ENCODE measurements at regions not wholly inside any gene's neighbourhood (a gene's known extent, or its start where the extent isn't known, plus 50 kb on each side); places are given as distances from the start of the nearest gene placed in this dataset.

GRCh38 chr9:134491856-134492255 is 149.7 kb upstream of the COL5A1 start:
- Histone ChIP-seq H3K36me3 (no peaks in the 10 kb centered on the region), H3K27ac (peak overlapping the region; percentile 63 to 82), H3K4me3 (no peak overlapping the region), H3K9me3 (no peaks in the 10 kb centered on the region), H3K4me1 (no peaks in the 10 kb centered on the region), H3K27me3 (no peaks in the 10 kb centered on the region)
- no peak for TF ChIP-seq POLR2A (IDR thresholded peaks at IDR 0.05)
- no peak for TF ChIP-seq CTCF (IDR thresholded peaks at IDR 0.05)
- DNase-seq = no peak
- intact Hi-C loops (cut with DNase I; ENCODE audit: low total_unique reads) = no loop called here

DNA sequence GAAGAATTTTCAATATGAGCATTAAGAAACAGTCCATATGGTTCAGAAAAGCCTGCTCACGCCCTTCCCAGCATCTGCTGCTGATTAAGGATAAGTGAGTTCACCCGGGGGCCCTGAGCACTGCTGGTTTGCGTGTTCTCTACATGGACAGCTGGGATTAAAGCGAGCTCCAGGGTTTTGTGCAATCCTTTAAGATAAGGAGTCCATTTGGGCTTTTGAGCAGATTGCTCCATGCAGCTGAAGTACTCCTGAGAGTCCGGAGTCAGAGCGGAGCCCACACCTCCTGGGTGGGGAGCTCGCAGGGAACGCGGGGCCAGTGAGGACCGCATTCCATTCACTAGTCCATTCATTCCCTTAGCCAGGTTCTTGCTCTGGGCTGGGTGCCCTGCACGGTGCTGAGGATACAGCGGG is 149.3 kb upstream of the COL5A1 start:
- peak; percentile 77 to 86 for DNase-seq
- Histone ChIP-seq H3K36me3 (no peaks in the 10 kb centered on the region), H3K9me3 (no peaks in the 10 kb centered on the region), H3K27ac (peak overlapping the region; percentile 63 to 82), H3K27me3 (no peaks in the 10 kb centered on the region), H3K4me3 (no peak overlapping the region), H3K4me1 (no peaks in the 10 kb centered on the region)
- TF ChIP-seq POLR2A (IDR thresholded peaks at IDR 0.05) (no peak), CTCF (IDR thresholded peaks at IDR 0.05) (no peak)
- intact Hi-C loops (cut with DNase I; ENCODE audit: low total_unique reads) = no loop called here

DNA sequence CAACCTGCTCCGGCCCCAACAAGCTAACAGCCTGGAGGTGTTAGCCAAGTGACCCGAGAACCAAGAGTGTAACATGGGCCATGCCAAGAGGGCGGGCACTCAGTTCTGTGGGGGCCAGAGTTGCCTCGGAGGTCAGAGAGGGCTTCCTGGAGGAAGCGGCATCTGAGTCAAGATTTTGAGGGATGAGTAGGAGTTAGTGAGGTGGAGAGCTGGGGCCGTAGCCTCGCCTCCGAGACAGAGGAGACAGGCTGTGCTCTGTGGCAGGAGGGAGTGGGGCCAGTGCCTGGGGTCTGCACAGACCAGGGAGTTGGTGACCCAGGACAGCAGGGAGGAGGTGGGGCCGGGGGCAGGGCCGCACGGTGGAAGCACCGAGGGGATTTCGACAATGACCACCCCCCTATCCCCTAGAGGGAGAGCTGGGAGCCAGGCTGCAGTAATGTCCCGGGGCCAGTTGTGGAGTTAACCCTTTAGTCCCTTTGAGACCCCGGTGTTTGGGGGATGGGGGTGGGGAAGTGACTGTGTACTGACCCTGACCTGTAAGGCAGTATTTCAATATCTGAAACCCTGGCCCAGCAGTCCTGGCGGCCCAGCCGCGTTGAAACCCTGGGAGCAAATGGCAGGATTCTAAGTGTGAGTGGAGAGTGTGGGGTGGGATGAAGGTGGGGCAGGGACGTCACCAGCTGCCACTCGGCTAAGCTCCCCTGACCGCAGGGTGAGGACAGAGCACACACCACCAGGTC is 148.7 kb upstream of the COL5A1 start:
- Histone ChIP-seq H3K9me3 (no peaks in the 10 kb centered on the region), H3K27me3 (no peaks in the 10 kb centered on the region), H3K4me3 (no peak overlapping the region), H3K27ac (peak overlapping the region; percentile 11 to 56), H3K4me1 (no peaks in the 10 kb centered on the region), H3K36me3 (no peaks in the 10 kb centered on the region)
- TF ChIP-seq POLR2A (IDR thresholded peaks at IDR 0.05) (no peak), CTCF (IDR thresholded peaks at IDR 0.05) (no peak)
- no peak for DNase-seq
- intact Hi-C loops (cut with DNase I; ENCODE audit: low total_unique reads) = no loop called here

DNA sequence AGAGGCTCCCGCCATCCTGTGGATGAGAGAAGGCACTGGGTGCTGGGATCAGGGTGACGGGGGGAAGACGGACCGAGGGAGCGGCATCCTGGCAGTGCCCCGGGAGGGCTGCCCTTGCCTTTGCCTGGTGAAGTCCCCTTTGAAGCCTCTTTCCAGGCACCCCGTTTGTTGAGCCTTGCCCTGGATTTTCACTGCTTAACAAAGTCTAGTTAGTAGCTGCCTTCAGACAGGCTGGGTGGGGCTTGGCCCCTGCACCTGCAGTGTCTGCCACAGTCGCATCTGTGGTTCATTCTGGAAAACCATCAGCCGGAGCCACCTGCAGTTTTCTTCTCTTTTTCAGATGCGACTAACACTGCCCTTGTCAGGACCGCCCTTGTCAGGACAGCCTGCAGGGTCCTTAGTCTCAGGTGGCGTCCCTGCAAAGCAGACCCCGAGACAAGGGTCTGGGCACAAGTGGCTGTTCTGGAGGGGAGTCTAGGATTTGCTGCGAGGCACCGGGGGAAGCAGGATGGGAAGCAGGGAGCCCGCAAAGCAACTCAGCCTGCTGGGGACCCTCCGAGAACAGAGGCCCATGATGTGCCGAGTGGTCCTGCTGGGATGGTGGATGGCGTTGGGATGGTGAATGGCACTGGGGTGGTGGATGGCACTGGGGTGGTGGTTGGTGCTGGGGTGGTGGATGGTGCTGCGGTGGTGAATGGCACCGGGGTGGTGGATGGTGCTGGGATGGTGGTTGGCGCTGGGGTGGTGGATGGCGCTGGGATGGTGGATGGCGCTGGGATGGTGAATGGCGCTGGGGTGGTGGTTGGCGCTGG is 147.9 kb upstream of the COL5A1 start:
- TF ChIP-seq CTCF (IDR thresholded peaks at IDR 0.05) = no peak
- TF ChIP-seq POLR2A (IDR thresholded peaks at IDR 0.05) = no peak
- H3K27me3 ChIP-seq = no peaks in the 10 kb centered on the region
- no peak for DNase-seq
- H3K4me1 ChIP-seq = no peaks in the 10 kb centered on the region
- no peaks in the 10 kb centered on the region for H3K9me3 ChIP-seq
- H3K36me3 ChIP-seq = no peaks in the 10 kb centered on the region
- no peak overlapping the region for H3K4me3 ChIP-seq
- intact Hi-C loops (cut with DNase I; ENCODE audit: low total_unique reads) = no loop called here
- no peak overlapping the region for H3K27ac ChIP-seq

DNA sequence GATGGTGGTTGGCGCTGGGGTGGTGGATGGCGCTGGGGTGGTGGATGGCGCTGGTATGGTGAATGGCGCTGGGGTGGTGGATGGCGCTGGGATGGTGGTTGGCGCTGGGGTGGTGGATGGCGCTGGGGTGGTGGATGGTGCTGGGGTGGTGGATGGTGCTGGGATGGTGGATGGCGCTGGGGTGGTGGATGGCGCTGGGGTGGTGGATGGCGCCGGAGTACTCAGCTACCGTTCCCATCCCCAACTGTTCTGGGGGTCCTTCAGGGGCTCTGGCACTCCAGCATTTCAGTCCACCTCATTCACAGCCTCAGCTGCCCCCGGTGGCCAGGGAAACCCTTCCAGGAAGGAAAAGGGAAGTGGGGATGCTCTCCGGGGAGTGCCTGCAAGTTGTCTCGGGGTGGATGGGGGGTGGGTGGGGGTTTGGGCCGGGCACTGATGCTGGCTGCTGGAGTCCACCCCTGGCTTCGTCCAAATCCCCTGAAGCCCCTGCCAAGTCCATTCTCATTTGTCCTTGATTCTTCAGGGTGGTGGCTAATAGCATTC is 147.3 kb upstream of the COL5A1 start:
- Histone ChIP-seq H3K36me3 (no peaks in the 10 kb centered on the region), H3K27me3 (no peaks in the 10 kb centered on the region), H3K4me3 (no peak overlapping the region), H3K9me3 (no peaks in the 10 kb centered on the region), H3K27ac (no peak overlapping the region), H3K4me1 (no peaks in the 10 kb centered on the region)
- TF ChIP-seq POLR2A (IDR thresholded peaks at IDR 0.05) (no peak), CTCF (IDR thresholded peaks at IDR 0.05) (no peak)
- intact Hi-C loops (cut with DNase I; ENCODE audit: low total_unique reads) = no loop called here
- no peak for DNase-seq

Data from uterus (tissue), 3 donors.